ENCODE measurements at regions not wholly inside any gene's neighbourhood (a gene's known extent, or its start where the extent isn't known, plus 50 kb on each side); places are given as distances from the start of the nearest gene placed in this dataset.
"Not testable (repeated sequence)": the region's sequence is repeated elsewhere in the genome, so short reads cannot be mapped to it uniquely, and the experiment has no call there.

GRCh38 chr12:72865921-72866320 lies 593.8 kb downstream of the TRHDE start:
- no peak for DNase-seq

GRCh38 chr12:72869024-72869423 lies 596.9 kb downstream of the TRHDE start:
- no peak for DNase-seq

GRCh38 chr12:72872238-72872887 lies 600.2 kb downstream of the TRHDE start:
- no peak for DNase-seq

GRCh38 chr12:72872996-72873395 lies 600.8 kb downstream of the TRHDE start:
- DNase-seq: no peak

- DNase-seq: no peak
These were observed 603.9 kb downstream of the TRHDE start for GRCh38 chr12:72876092-72876491.

- no peak for DNase-seq
These were observed 616.5 kb downstream of the TRHDE start for GRCh38 chr12:72888693-72889092.

GRCh38 chr12:72889791-72890190 lies 617.6 kb downstream of the TRHDE start:
- DNase-seq: no peak

GRCh38 chr12:72901685-72902084 lies 629.5 kb downstream of the TRHDE start:
- DNase-seq: no peak

- DNase-seq: no peak
These were observed 653.5 kb downstream of the TRHDE start for GRCh38 chr12:72925716-72926115.

- DNase-seq: not testable (repeated sequence)
These were observed 659.7 kb downstream of the TRHDE start for GRCh38 chr12:72931838-72932237.

- DNase-seq: no peak
These were observed 665.3 kb downstream of the TRHDE start for GRCh38 chr12:72937486-72937885.

- no peak for DNase-seq
These were observed 685.3 kb downstream of the TRHDE start for GRCh38 chr12:72957454-72957853.

GRCh38 chr12:72966684-72967083 lies 694.5 kb downstream of the TRHDE start:
- no peak for DNase-seq

- DNase-seq: no peak
These were observed 702.9 kb downstream of the TRHDE start for GRCh38 chr12:72974954-72975555.

- no peak for DNase-seq
These were observed 706.8 kb downstream of the TRHDE start for GRCh38 chr12:72978999-72979398.

GRCh38 chr12:72982356-72982755 lies 710.2 kb downstream of the TRHDE start:
- no peak for DNase-seq

- DNase-seq: no peak
These were observed 714.8 kb downstream of the TRHDE start for GRCh38 chr12:72986963-72987362.

GRCh38 chr12:72989458-72989947 lies 717.3 kb downstream of the TRHDE start:
- DNase-seq: no peak

GRCh38 chr12:72995029-72995428 lies 722.9 kb downstream of the TRHDE start:
- DNase-seq: not testable (repeated sequence)

GRCh38 chr12:72995616-72996015 lies 723.4 kb downstream of the TRHDE start:
- DNase-seq: no peak

- not testable (repeated sequence) for DNase-seq
These were observed 729.6 kb downstream of the TRHDE start for GRCh38 chr12:73001806-73002205.

GRCh38 chr12:73002504-73002903 lies 730.3 kb downstream of the TRHDE start:
- not testable (repeated sequence) for DNase-seq

- DNase-seq: not testable (repeated sequence)
These were observed 737.1 kb downstream of the TRHDE start for GRCh38 chr12:73009138-73009834.

GRCh38 chr12:73017981-73018380 lies 745.8 kb downstream of the TRHDE start:
- no peak for DNase-seq

All from T-helper 1 cell (primary cell).